ENCODE measurements at regions not wholly inside any gene's neighbourhood (a gene's known extent, or its start where the extent isn't known, plus 50 kb on each side); places are given as distances from the start of the nearest gene placed in this dataset.

- Histone ChIP-seq H3K9me3 (ENCODE audit: control insufficient read depth in 4 of 4, low read length in 3 of 4) (peaks cover 0 to 3% (median 0%) of the 10 kb centered on the region in 4 donors), H3K27ac (ENCODE audit: low read depth in 1 of 2, low read length in 2 of 2) (no peak overlapping the region), H3K9ac (ENCODE audit: low read depth in 1 of 2, low read length in 2 of 2) (no peak overlapping the region), H3K27me3 (ENCODE audit: control insufficient read depth in 4 of 4, insufficient read depth in 4 of 4, low read length in 3 of 4) (no peaks in the 10 kb centered on the region), H3K4me3 (ENCODE audit: low read depth in 1 of 3, low read length in 3 of 3) (no peak overlapping the region), H3K4me1 (ENCODE audit: control insufficient read depth in 4 of 4, insufficient read depth in 4 of 4, low read length in 3 of 4) (no peaks in the 10 kb centered on the region), H3K36me3 (ENCODE audit: control insufficient read depth in 4 of 4, insufficient read depth in 3 of 4, low read depth in 1 of 4, low read length in 3 of 4) (no peaks in the 10 kb centered on the region)
- DNase-seq (ENCODE audit: low spot score) = no peak
- no peak for TF ChIP-seq HNF4A (conservative IDR thresholded peaks at IDR 0.05)
- TF ChIP-seq TAF1 (conservative IDR thresholded peaks at IDR 0.05) = no peak
- no peak for TF ChIP-seq NR2F2 (IDR thresholded peaks at IDR 0.05)
- TF ChIP-seq RXRA (IDR thresholded peaks at IDR 0.05) = no peak
- no peak for TF ChIP-seq MAX (IDR thresholded peaks at IDR 0.05)
- TF ChIP-seq, protein P1, sequence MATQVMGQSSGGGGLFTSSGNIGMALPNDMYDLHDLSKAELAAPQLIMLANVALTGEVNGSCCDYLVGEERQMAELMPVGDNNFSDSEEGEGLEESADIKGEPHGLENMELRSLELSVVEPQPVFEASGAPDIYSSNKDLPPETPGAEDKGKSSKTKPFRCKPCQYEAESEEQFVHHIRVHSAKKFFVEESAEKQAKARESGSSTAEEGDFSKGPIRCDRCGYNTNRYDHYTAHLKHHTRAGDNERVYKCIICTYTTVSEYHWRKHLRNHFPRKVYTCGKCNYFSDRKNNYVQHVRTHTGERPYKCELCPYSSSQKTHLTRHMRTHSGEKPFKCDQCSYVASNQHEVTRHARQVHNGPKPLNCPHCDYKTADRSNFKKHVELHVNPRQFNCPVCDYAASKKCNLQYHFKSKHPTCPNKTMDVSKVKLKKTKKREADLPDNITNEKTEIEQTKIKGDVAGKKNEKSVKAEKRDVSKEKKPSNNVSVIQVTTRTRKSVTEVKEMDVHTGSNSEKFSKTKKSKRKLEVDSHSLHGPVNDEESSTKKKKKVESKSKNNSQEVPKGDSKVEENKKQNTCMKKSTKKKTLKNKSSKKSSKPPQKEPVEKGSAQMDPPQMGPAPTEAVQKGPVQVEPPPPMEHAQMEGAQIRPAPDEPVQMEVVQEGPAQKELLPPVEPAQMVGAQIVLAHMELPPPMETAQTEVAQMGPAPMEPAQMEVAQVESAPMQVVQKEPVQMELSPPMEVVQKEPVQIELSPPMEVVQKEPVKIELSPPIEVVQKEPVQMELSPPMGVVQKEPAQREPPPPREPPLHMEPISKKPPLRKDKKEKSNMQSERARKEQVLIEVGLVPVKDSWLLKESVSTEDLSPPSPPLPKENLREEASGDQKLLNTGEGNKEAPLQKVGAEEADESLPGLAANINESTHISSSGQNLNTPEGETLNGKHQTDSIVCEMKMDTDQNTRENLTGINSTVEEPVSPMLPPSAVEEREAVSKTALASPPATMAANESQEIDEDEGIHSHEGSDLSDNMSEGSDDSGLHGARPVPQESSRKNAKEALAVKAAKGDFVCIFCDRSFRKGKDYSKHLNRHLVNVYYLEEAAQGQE (IDR thresholded peaks at IDR 0.05) = no peak
- no peak for TF ChIP-seq EGR1 (IDR thresholded peaks at IDR 0.05; ENCODE audit: low read depth in 2 of 2)
- TF ChIP-seq SP1 (IDR thresholded peaks at IDR 0.05) = no peak
- no peak for TF ChIP-seq RAD21 (IDR thresholded peaks at IDR 0.05)
- no peak for TF ChIP-seq HNF4G (IDR thresholded peaks at IDR 0.05)
- TF ChIP-seq FOXA1 (IDR thresholded peaks at IDR 0.05) = no peak
- TF ChIP-seq ATF3 (IDR thresholded peaks at IDR 0.05) = no peak
- TF ChIP-seq FOXA2 (IDR thresholded peaks at IDR 0.05) = no peak
- WGBS = 97% methylated on average over 2 of the region's 2 CpGs
These were observed 84.5 kb upstream of the ITGB1 start for GRCh38 chr10:33042565-33042964.

DNA sequence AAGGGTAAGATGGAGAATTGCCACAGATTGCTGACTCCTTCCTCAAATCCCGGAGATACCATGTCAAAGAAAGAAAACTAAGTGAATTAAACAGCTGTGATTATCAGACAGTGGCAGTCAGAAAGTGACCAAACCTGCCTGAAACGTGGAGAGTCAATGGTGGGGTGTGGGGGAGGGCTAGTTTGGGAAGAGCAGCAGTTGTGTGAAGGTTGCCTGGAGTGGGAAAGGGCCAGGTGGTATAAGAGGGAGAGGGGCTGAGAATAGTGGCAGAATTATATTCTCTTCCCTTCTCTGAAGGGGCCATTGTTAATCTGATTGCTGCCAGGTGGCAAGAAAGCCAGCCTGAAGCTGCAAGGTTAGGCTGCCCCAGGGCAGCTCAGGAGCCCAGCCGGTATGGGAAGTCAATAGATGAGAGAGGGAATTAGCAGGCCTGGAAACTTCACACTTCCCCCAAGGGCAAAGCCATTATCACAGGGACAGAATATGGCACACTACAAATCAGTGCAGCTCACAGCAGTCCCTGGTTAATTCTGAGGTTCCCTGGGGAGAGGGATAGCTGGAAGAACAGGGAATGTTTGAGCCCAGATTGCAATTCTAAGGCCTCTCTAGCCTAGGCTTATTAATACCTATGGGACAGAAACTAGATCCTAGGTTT is 83.9 kb upstream of the ITGB1 start:
- Histone ChIP-seq H3K9me3 (ENCODE audit: control insufficient read depth in 4 of 4, low read length in 3 of 4) (peaks cover 0 to 6% (median 1%) of the 10 kb centered on the region in 4 donors), H3K9ac (ENCODE audit: low read depth in 1 of 2, low read length in 2 of 2) (no peak overlapping the region), H3K4me1 (ENCODE audit: control insufficient read depth in 4 of 4, insufficient read depth in 4 of 4, low read length in 3 of 4) (no peaks in the 10 kb centered on the region), H3K27me3 (ENCODE audit: control insufficient read depth in 4 of 4, insufficient read depth in 4 of 4, low read length in 3 of 4) (no peaks in the 10 kb centered on the region), H3K27ac (ENCODE audit: low read depth in 1 of 2, low read length in 2 of 2) (no peak overlapping the region), H3K36me3 (ENCODE audit: control insufficient read depth in 4 of 4, insufficient read depth in 3 of 4, low read depth in 1 of 4, low read length in 3 of 4) (no peaks in the 10 kb centered on the region), H3K4me3 (ENCODE audit: low read depth in 1 of 3, low read length in 3 of 3) (no peak overlapping the region)
- DNase-seq (ENCODE audit: low spot score) = no peak
- no peak for TF ChIP-seq FOXA1 (IDR thresholded peaks at IDR 0.05)
- TF ChIP-seq MAX (IDR thresholded peaks at IDR 0.05) = no peak
- TF ChIP-seq HNF4G (IDR thresholded peaks at IDR 0.05) = no peak
- no peak for TF ChIP-seq ATF3 (IDR thresholded peaks at IDR 0.05)
- TF ChIP-seq SP1 (IDR thresholded peaks at IDR 0.05) = no peak
- TF ChIP-seq TAF1 (conservative IDR thresholded peaks at IDR 0.05) = no peak
- no peak for TF ChIP-seq GABPA (IDR thresholded peaks at IDR 0.05 in 1 of 2, conservative IDR thresholded peaks at IDR 0.05 in 1 of 2)
- TF ChIP-seq RAD21 (IDR thresholded peaks at IDR 0.05) = no peak
- WGBS = 74% methylated on average over 3 of the region's 3 CpGs

Data from liver (tissue), 7 donors.